IPS-11a (cell line): ENCODE measurements at regions not wholly inside any gene's neighbourhood (a gene's known extent, or its start where the extent isn't known, plus 50 kb on each side); places are given as distances from the start of the nearest gene placed in this dataset.

Source experiments
- H3K4me3 ChIP-seq: one replicate; pipeline ENCODE4 v1.5.1; 2013; ENCODE audit warnings: low read depth, low read length, control low read depth

DNA sequence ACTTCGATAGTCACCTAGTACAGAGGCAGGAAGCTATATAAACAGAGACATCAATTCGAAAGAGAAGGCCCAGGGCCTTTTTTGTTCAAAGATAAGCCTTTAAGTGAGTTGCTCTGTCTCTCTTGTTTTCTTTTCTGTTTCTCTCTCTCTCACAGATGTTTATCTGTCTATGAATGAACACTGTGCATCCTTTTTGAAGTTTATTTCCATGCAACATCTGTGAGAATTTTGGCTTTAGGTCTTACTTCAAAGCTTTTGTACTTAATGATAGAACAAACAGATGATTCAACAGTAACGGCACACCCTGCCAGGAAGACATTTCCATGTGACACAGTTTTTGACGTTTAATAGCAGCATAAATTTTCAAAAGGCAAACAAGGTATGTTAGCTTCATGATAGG, 1413.1 kb upstream of the CDH6 start:
- no peak overlapping the region for H3K4me3 ChIP-seq

GRCh38 chr5:29779141-29779540, 1414.3 kb upstream of the CDH6 start:
- H3K4me3 ChIP-seq, result no peak overlapping the region

GRCh38 chr5:29777373-29777772, 1416.1 kb upstream of the CDH6 start:
- no peak overlapping the region for H3K4me3 ChIP-seq

GRCh38 chr5:29770936-29771335, 1422.5 kb upstream of the CDH6 start:
- H3K4me3 ChIP-seq, result no peak overlapping the region

GRCh38 chr5:29769474-29769873, 1424.0 kb upstream of the CDH6 start:
- H3K4me3 ChIP-seq, result no peak overlapping the region

- H3K4me3 ChIP-seq, result no peak overlapping the region
These were observed 1434.5 kb upstream of the CDH6 start for GRCh38 chr5:29758986-29759421.

DNA sequence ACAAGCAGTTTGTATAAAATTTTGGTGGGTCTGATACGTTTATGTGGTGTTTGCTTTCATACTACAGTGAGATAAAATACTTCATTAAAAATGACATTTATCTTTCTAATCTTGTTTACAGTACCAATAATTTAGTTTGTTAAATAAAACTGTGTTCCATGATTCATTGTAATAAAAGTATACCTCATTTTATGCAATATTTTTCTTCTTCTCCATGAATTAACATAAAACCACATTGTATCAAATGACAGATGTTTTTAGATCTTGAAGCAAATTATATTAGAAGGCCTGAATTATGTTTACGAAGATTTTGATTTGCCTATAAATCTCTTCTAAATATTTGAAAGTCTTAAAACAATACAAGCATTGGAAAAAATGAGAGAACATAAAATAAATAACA, 1443.0 kb upstream of the CDH6 start:
- H3K4me3 ChIP-seq, result no peak overlapping the region

- H3K4me3 ChIP-seq, result no peak overlapping the region
These were observed 1448.9 kb upstream of the CDH6 start for GRCh38 chr5:29744618-29745017.

DNA sequence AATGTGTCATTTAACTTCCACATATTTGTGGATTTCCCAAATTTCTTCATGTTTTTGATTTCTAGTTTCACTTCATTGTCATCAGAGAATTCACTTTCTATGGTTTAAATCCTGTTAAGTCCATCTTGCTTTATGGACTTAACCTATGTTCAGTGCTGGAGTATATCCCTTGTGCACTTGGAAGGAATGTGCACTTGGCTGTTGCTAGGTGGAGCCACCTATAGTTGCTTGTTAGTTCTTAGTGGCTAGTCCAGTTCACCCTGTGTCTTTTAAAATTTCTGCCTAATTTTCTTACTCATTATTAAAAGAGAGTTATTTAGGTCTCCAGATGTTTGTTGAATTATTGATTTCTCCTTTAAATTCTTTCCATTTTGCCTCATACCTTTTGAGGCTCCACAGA, 1472.5 kb upstream of the CDH6 start:
- no peak overlapping the region for H3K4me3 ChIP-seq

DNA sequence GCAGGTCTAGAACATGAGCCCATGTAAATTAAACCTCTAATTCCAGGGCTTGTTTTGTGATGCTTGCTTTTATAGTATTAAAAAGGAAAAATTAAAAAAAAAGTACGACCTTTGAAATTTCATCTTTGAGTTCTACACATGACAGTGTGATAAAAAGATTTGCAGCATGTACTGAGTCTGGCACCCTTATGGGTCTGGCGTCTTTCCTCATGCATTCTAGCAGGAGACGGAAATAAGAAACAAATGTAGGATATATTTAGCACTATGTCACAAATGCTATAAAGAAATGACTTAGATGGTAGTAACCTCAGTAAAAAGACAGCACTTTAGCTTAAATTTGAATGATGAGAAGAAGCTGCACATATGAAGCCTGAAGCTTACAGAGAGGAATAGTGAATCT, 1474.3 kb upstream of the CDH6 start:
- H3K4me3 ChIP-seq, result no peak overlapping the region

DNA sequence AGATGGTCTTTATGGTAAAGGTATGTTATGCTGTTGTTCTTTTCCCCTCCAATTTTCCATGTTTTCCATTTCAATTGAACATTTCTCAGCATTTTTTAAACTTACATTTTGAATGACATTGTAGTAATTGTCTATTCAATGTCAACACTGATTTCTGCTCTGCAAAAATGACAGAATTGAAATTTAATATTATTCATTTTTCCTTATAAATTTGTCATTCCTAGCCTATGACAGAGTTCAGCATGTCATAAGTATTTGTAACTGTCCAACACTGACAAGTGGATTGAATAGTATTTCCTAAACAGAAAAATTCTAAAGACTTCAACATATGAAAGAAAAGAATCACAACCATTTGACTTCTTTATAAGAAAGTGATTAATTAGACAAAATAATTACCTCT, 1478.3 kb upstream of the CDH6 start:
- H3K4me3 ChIP-seq, result no peak overlapping the region

- H3K4me3 ChIP-seq, result no peak overlapping the region
These were observed 1490.6 kb upstream of the CDH6 start for GRCh38 chr5:29702875-29703274.

DNA sequence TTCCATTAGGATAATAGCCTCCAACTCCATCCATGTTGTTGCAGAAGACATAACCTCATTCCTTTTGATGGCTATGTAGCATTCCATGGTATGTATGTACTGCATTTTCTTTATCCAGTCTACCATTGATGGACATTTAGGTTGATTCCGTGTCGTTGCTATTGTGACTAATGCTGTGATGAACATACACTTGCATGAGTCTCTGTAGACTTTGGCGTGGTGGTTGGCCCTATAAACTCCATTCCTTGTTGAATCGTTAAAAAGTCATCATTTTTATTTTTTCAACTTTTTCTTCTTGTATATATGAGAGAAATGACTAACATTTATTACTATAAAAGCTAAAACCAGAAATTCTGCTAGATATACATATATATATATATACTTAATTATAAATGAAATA, 1491.9 kb upstream of the CDH6 start:
- H3K4me3 ChIP-seq, result no peak overlapping the region

DNA sequence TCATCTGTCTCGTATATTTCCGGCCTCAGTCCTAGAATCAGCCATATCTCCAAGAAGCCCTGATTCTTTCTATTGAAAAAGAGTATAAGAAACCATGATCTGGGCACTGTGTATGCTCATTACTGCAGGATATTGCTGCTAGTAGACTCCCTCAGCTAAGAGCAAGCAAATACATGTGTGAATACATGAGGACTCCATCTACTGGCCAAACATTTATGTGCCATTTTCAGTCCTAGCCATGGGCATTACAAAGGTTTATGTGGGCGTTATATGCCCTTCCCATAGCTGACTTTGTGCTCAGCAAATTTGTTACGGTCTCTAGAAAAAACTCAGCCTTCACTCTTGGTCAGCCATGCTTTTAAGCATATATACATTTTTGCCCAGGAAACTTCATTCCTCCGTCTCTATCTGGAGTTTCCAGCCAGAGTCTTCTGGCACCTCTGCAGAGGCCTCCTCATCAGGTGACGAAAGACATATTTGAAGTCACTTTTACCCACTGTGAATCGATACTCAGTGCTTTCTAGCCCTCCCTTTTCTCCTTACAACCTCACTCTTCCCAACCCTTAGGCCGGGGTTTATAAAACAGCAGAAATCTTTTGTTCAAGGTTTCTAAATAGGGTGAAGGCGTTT, 1495.6 kb upstream of the CDH6 start:
- no peak overlapping the region for H3K4me3 ChIP-seq

DNA sequence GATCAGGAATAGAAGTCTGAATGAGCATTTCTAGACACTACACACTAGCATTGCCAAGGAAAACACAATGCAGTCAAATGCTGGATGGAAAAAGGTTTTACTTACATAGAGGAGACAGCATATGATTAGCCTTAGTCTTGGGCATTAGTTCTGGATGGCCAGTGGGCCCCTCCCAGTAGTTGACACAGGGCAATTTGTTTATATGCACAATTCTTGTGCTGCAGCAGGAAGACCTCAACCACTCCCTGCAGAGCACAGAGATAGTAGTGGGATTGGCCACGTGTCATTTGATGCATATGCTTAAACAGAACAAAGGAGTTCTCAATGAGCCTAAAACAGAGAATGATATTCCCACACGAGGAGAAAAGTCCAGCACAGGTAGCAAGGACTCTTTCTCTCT, 1496.2 kb upstream of the CDH6 start:
- H3K4me3 ChIP-seq, result no peak overlapping the region

- no peak overlapping the region for H3K4me3 ChIP-seq
These were observed 1520.8 kb upstream of the CDH6 start for GRCh38 chr5:29672678-29673077.

DNA sequence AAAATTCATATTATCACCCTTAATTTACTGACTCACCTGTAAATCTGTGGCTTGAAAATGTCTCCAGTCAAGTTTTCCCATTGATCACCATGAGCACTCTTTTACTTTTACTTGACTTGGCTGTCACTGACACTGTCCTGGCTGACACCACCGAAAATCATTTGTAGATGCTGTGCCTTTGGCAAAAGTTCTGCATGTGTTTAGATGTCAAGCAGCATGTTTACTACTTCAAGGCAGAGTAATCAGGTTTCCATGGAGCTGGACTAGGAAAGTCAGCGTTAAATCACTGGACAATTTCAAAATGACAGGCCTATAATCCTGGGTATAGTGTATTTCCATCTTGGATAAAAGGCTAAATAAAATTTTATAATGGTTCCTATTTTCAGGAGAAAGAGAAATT, 1530.6 kb upstream of the CDH6 start:
- H3K4me3 ChIP-seq, result no peak overlapping the region

GRCh38 chr5:29654954-29655353, 1538.5 kb upstream of the CDH6 start:
- H3K4me3 ChIP-seq, result no peak overlapping the region

GRCh38 chr5:29649321-29649720, 1544.2 kb upstream of the CDH6 start:
- H3K4me3 ChIP-seq, result no peak overlapping the region

GRCh38 chr5:29642601-29643000, 1550.9 kb upstream of the CDH6 start:
- H3K4me3 ChIP-seq, result no peak overlapping the region

DNA sequence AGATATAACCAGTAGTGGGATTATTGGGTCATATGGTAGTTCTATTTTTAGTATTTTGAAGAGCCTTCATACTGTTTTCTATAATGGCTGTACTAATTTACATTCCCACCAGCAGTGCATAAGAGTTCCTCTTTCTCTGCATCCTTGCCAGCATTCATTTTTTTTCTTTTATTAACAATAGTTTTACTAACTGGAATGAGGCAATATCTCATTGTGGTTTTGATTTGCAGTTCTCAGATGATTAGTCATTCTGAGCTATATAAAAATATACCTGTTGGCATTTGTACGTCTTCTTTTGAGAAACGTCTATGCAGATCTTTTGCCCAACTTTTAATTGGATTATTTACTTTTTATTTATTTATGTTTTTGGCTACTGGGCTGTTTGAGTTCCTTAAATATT, 1579.3 kb upstream of the CDH6 start:
- H3K4me3 ChIP-seq, result no peak overlapping the region

- H3K4me3 ChIP-seq, result no peak overlapping the region
These were observed 1605.2 kb upstream of the CDH6 start for GRCh38 chr5:29588236-29588635.

GRCh38 chr5:29587832-29588231, 1605.7 kb upstream of the CDH6 start:
- no peak overlapping the region for H3K4me3 ChIP-seq
